ENCODE measurements at regions not wholly inside any gene's neighbourhood (a gene's known extent, or its start where the extent isn't known, plus 50 kb on each side); places are given as distances from the start of the nearest gene placed in this dataset.
A peak's percentile ranks its signal among the peaks of the same experiment; 100 is the strongest.

DNA sequence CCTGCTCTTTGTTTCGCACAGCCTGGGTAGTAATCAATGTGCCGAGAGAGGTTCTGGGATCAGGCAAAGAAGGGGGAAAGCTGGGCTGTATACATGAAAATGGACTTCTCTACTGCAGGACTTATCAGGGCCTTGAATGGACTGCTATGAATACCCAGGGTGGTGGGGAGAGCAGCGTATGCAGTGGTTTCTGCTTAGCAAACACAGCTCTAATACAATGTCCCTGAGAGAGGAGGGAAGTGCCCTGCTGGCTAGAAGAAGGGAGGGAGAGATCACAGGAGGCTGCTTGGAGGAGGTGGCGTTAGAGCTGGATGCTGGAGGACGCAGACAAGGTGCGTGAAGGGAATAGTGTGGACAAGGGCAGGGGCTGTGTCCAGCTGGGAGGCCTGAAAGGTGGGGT is 116.1 kb downstream of the PTPRS start:
- TF ChIP-seq JUN (IDR thresholded peaks at IDR 0.05; ENCODE audit: low read depth, low read length) (no peak), TAF7 (optimal IDR thresholded peaks at IDR 0.05; ENCODE audit: borderline replicate concordance, low read depth, low read length) (no peak), YY1 (IDR thresholded peaks at IDR 0.05; ENCODE audit: low read depth, low read length) (no peak), CBX5 (IDR thresholded peaks at IDR 0.05; ENCODE audit: low read depth, low read length) (no peak), POLR2AphosphoS5 (IDR thresholded peaks at IDR 0.05; ENCODE audit: low read depth, low read length) (no peak), PHF8 (conservative IDR thresholded peaks at IDR 0.05; ENCODE audit: low read depth, low read length) (no peak), POLR2A (IDR thresholded peaks at IDR 0.05; ENCODE audit: control extremely low read depth in 1 of 2, low read depth in 2 of 2, low read length in 2 of 2) (no peak), SIRT6 (IDR thresholded peaks at IDR 0.05; ENCODE audit: low read length) (no peak), HDAC6 (IDR thresholded peaks at IDR 0.05; ENCODE audit: low read depth, low read length) (no peak), SRF (IDR thresholded peaks at IDR 0.05; ENCODE audit: low read depth, low read length) (no peak), JUND (IDR thresholded peaks at IDR 0.05; ENCODE audit: low read length) (no peak)
- CTCF ChIA-PET (ENCODE audit: partially characterized antibody), result interaction anchor here (0.9 to 2.1 kb wide), 8 partner anchors 8 to 194 kb away, joined by 3 to 10 read pairs (median 4); no protein-coding TSS in a partner anchor
- WGBS, 2 experiments (ENCODE audit: extremely low coverage in 1 of 2, insufficient coverage in 1 of 2, insufficient read length in 1 of 2, insufficient replicate concordance in 2 of 2, low coverage in 1 of 2, low lambda C conversion rate in 2 of 2, missing lambda C conversion rate in 1 of 2), result 93% methylated on average over 6 of the region's 6 CpGs; no CpG with 5 or more reads in 1 of the 2 experiments
- Histone ChIP-seq H2BK120ac (replicated peaks; ENCODE audit: low read depth, low read length) (no peak overlapping the region), H3K4me3 (ENCODE audit: extremely low read depth in 1 of 4, insufficient read depth in 2 of 4, low read depth in 3 of 4, low read length in 4 of 4) (no peak overlapping the region), H3K79me1 (ENCODE audit: low read depth, low read length) (no peaks in the 10 kb centered on the region), H4K5ac (ENCODE audit: insufficient read length, low read depth, low read length) (no peak overlapping the region), H2BK15ac (ENCODE audit: low read length) (no peak overlapping the region), H2AFZ (ENCODE audit: low read length) (no peak overlapping the region), H2AK5ac (ENCODE audit: low read depth, low read length) (no peak overlapping the region), H3K4ac (replicated peaks; ENCODE audit: insufficient read length, low read depth, low read length) (no peak overlapping the region), H2BK12ac (ENCODE audit: low read depth, low read length) (no peak overlapping the region), H4K20me1 (replicated peaks in 1 of 2; ENCODE audit: control insufficient read depth in 1 of 2, insufficient read depth in 2 of 2, low read length in 2 of 2) (peaks cover 5 to 13% of the 10 kb centered on the region in 2 experiments), H3K23me2 (ENCODE audit: low read depth, low read length) (no peaks in the 10 kb centered on the region), H4K91ac (replicated peaks; ENCODE audit: insufficient read length, low read length) (no peak overlapping the region), H3K27ac (ENCODE audit: low read depth, low read length) (no peak overlapping the region; the same call in 1 of the 2 replicates), H3K9ac (replicated peaks in 1 of 4; ENCODE audit: extremely low read depth in 1 of 4, low read depth in 3 of 4, low read length in 3 of 4) (no peak overlapping the region), H3K4me2 (ENCODE audit: insufficient read depth in 1 of 2, low read depth in 2 of 2, low read length in 2 of 2) (no peak overlapping the region), H3K79me2 (ENCODE audit: control insufficient read depth in 1 of 2, insufficient read depth in 2 of 2, low read length in 2 of 2) (no peaks in the 10 kb centered on the region), H3K9me3 (ENCODE audit: insufficient read depth in 2 of 2, low read depth in 1 of 2, low read length in 1 of 2) (no peaks in the 10 kb centered on the region), H3K4me1 (replicated peaks in 1 of 4; ENCODE audit: control insufficient read depth in 3 of 4, insufficient read depth in 4 of 4, low read length in 3 of 4) (0 out of 7 replicates have a peak, but pooled peaks cover 0 to 3% (median 0%) of the 10 kb centered on the region in 4 experiments), H3K27me3 (replicated peaks in 1 of 4; ENCODE audit: control insufficient read depth in 3 of 4, extremely low read depth in 1 of 4, insufficient read depth in 3 of 4, low read length in 3 of 4) (no peaks in the 10 kb centered on the region), H3K14ac (ENCODE audit: insufficient read length) (no peak overlapping the region), H3K56ac (replicated peaks; ENCODE audit: insufficient read length, low read depth, low read length) (no peak overlapping the region), H3K36me3 (ENCODE audit: control insufficient read depth in 2 of 4, insufficient read depth in 4 of 4, low read length in 3 of 4) (peaks cover 17 to 36% (median 31%) of the 10 kb centered on the region in 4 experiments), H4K8ac (ENCODE audit: extremely low read depth, insufficient read depth, low read length) (peak overlapping the region; percentile 84; the same call in 1 of the 2 replicates), H3K18ac (ENCODE audit: extremely low read depth, low read length) (no peak overlapping the region), H2BK20ac (ENCODE audit: low read length) (no peak overlapping the region), H3K23ac (ENCODE audit: insufficient read length) (no peak overlapping the region), H2BK5ac (ENCODE audit: low read depth, low read length) (no peak overlapping the region)
- FAIRE-seq, result no peak
- no peak for DNase-seq (ENCODE audit: low read depth in 1 of 2, low spot score in 2 of 2)
- POLR2A ChIA-PET (ENCODE audit: partially characterized antibody), result no interaction called here

Measured in H1 (cell line).